ENCODE measurements at regions not wholly inside any gene's neighbourhood (a gene's known extent, or its start where the extent isn't known, plus 50 kb on each side); places are given as distances from the start of the nearest gene placed in this dataset.

DNA sequence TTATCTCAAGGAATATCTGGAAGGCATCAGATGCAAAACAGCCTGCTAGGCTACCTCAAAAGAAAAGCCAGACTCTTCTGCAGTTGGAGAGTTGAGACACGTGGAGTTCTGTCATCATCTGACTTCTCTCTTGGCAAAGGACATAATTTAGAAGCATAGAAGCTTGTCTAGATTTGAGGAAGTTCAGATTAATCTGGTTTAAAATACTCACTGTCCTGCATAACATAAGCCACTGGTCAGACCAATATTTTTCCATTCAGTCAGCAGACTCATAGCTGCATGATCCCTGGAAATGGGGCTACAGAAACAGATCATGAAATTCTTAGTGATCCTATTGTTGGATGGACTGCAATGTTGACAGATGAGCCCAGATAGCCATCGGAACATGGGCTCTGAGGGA lies 349.0 kb downstream of the TXNL1 start (continued):
- TF ChIP-seq, protein P1, sequence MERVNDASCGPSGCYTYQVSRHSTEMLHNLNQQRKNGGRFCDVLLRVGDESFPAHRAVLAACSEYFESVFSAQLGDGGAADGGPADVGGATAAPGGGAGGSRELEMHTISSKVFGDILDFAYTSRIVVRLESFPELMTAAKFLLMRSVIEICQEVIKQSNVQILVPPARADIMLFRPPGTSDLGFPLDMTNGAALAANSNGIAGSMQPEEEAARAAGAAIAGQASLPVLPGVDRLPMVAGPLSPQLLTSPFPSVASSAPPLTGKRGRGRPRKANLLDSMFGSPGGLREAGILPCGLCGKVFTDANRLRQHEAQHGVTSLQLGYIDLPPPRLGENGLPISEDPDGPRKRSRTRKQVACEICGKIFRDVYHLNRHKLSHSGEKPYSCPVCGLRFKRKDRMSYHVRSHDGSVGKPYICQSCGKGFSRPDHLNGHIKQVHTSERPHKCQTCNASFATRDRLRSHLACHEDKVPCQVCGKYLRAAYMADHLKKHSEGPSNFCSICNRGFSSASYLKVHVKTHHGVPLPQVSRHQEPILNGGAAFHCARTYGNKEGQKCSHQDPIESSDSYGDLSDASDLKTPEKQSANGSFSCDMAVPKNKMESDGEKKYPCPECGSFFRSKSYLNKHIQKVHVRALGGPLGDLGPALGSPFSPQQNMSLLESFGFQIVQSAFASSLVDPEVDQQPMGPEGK (CRISPR knock-in tag; IDR thresholded peaks at IDR 0.05; ENCODE audit: borderline replicate concordance), result no peak
- TF ChIP-seq ZNF8 (CRISPR knock-in tag; IDR thresholded peaks at IDR 0.05) (no peak), ZNF565 (CRISPR knock-in tag; conservative IDR thresholded peaks at IDR 0.05; ENCODE audit: low read depth) (no peak)

DNA sequence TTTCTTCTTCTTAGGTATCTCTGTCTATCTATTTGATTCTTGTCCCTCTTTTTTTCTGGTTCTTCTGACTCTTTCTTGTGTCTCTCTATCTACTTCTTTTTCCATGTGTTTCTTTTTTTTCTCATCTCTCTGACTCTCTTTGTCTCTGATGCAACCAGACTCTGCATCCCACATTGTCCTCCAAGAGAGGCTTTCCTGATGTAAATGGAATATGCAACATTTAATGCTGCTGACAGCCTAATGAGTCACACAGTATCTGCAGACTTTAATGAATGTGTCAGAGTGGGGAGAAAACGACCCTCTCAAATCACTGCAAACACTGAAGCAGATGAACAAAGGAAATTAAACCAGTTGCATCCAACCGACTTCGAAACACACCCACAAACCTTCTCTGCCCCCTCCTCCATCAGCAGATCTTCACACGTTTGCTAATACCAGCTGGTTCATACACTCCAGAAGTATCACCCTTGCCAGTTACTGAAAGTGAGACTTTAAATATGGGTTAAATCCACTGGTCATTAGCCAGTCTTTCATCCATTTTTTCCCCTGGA lies 351.5 kb downstream of the TXNL1 start:
- no peak for TF ChIP-seq PPARA (CRISPR knock-in tag; IDR thresholded peaks at IDR 0.05; ENCODE audit: borderline replicate concordance)
- no peak for TF ChIP-seq ARNTL (CRISPR knock-in tag; IDR thresholded peaks at IDR 0.05; ENCODE audit: borderline replicate concordance, low read depth)
- TF ChIP-seq TCF4 (CRISPR knock-in tag; IDR thresholded peaks at IDR 0.05; ENCODE audit: borderline replicate concordance), result no peak
- TF ChIP-seq TOX (CRISPR knock-in tag; IDR thresholded peaks at IDR 0.05; ENCODE audit: borderline replicate concordance), result no peak
- TF ChIP-seq CSDC2 (CRISPR knock-in tag; IDR thresholded peaks at IDR 0.05), result no peak
- TF ChIP-seq, protein P2, sequence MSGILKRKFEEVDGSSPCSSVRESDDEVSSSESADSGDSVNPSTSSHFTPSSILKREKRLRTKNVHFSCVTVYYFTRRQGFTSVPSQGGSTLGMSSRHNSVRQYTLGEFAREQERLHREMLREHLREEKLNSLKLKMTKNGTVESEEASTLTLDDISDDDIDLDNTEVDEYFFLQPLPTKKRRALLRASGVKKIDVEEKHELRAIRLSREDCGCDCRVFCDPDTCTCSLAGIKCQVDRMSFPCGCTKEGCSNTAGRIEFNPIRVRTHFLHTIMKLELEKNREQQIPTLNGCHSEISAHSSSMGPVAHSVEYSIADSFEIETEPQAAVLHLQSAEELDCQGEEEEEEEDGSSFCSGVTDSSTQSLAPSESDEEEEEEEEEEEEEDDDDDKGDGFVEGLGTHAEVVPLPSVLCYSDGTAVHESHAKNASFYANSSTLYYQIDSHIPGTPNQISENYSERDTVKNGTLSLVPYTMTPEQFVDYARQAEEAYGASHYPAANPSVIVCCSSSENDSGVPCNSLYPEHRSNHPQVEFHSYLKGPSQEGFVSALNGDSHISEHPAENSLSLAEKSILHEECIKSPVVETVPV (CRISPR knock-in tag; IDR thresholded peaks at IDR 0.05), result no peak
- TF ChIP-seq OSR1 (CRISPR knock-in tag; IDR thresholded peaks at IDR 0.05), result no peak
- TF ChIP-seq ZNF70 (CRISPR knock-in tag; IDR thresholded peaks at IDR 0.05), result no peak
- TF ChIP-seq, protein P3, sequence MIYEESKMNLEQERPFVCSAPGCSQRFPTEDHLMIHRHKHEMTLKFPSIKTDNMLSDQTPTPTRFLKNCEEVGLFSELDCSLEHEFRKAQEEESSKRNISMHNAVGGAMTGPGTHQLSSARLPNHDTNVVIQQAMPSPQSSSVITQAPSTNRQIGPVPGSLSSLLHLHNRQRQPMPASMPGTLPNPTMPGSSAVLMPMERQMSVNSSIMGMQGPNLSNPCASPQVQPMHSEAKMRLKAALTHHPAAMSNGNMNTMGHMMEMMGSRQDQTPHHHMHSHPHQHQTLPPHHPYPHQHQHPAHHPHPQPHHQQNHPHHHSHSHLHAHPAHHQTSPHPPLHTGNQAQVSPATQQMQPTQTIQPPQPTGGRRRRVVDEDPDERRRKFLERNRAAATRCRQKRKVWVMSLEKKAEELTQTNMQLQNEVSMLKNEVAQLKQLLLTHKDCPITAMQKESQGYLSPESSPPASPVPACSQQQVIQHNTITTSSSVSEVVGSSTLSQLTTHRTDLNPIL (CRISPR knock-in tag; IDR thresholded peaks at IDR 0.05; ENCODE audit: low read depth), result no peak
- no peak for TF ChIP-seq GLIS3 (CRISPR knock-in tag; IDR thresholded peaks at IDR 0.05)
- TF ChIP-seq ZFP30 (CRISPR knock-in tag; IDR thresholded peaks at IDR 0.05), result no peak
- TF ChIP-seq, protein P4, sequence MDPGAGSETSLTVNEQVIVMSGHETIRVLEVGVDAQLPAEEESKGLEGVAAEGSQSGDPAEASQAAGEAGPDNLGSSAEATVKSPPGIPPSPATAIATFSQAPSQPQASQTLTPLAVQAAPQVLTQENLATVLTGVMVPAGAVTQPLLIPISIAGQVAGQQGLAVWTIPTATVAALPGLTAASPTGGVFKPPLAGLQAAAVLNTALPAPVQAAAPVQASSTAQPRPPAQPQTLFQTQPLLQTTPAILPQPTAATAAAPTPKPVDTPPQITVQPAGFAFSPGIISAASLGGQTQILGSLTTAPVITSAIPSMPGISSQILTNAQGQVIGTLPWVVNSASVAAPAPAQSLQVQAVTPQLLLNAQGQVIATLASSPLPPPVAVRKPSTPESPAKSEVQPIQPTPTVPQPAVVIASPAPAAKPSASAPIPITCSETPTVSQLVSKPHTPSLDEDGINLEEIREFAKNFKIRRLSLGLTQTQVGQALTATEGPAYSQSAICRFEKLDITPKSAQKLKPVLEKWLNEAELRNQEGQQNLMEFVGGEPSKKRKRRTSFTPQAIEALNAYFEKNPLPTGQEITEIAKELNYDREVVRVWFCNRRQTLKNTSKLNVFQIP (CRISPR knock-in tag; IDR thresholded peaks at IDR 0.05; ENCODE audit: borderline replicate concordance, low read depth), result no peak
- TF ChIP-seq, protein P5, sequence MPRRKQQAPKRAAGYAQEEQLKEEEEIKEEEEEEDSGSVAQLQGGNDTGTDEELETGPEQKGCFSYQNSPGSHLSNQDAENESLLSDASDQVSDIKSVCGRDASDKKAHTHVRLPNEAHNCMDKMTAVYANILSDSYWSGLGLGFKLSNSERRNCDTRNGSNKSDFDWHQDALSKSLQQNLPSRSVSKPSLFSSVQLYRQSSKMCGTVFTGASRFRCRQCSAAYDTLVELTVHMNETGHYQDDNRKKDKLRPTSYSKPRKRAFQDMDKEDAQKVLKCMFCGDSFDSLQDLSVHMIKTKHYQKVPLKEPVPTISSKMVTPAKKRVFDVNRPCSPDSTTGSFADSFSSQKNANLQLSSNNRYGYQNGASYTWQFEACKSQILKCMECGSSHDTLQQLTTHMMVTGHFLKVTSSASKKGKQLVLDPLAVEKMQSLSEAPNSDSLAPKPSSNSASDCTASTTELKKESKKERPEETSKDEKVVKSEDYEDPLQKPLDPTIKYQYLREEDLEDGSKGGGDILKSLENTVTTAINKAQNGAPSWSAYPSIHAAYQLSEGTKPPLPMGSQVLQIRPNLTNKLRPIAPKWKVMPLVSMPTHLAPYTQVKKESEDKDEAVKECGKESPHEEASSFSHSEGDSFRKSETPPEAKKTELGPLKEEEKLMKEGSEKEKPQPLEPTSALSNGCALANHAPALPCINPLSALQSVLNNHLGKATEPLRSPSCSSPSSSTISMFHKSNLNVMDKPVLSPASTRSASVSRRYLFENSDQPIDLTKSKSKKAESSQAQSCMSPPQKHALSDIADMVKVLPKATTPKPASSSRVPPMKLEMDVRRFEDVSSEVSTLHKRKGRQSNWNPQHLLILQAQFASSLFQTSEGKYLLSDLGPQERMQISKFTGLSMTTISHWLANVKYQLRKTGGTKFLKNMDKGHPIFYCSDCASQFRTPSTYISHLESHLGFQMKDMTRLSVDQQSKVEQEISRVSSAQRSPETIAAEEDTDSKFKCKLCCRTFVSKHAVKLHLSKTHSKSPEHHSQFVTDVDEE (CRISPR knock-in tag; IDR thresholded peaks at IDR 0.05), result no peak
- no peak for TF ChIP-seq ESRRG (CRISPR knock-in tag; IDR thresholded peaks at IDR 0.05)
- TF ChIP-seq RARB (CRISPR knock-in tag; IDR thresholded peaks at IDR 0.05), result no peak
- no peak for TF ChIP-seq ZFP3 (CRISPR knock-in tag; IDR thresholded peaks at IDR 0.05)
- TF ChIP-seq BACH2 (CRISPR knock-in tag; IDR thresholded peaks at IDR 0.05; ENCODE audit: borderline replicate concordance), result no peak
- no peak for TF ChIP-seq ISL1 (CRISPR knock-in tag; IDR thresholded peaks at IDR 0.05)
- no peak for TF ChIP-seq ZNF8 (CRISPR knock-in tag; IDR thresholded peaks at IDR 0.05)
- TF ChIP-seq ZNF565 (CRISPR knock-in tag; conservative IDR thresholded peaks at IDR 0.05; ENCODE audit: low read depth), result no peak
- ATAC-seq, result peak; percentile 72

DNA sequence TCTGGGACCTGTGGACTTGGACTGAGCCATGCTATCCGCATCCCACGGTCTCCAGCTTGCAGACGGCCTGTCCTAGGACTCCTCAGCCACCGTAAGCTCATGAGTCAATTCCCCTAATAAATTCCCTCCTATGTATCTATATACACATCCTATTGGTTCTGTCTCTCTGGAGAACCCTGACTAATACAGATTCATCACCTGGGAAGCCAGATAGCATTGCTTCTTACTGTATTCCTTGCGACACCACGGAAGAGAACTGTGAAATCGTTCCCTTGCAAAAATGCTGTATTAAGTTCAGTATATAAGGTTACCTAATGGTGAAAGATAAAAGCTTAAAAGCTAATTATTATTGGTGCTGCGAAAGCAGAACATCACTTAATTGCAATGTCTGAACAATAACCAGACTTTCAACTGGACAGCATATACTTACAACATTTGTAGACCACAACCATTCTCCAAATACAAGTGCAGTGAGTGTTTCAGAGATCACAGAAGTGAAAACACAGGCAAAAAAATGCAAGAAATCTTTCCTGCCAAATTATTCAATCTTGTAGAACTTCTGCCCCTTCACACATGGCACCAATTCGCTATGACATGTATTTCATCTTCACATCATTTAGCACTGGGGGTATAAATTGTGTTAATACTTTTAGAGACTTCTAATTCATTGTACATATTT lies 352.9 kb downstream of the TXNL1 start:
- no peak for ATAC-seq
- no peak for TF ChIP-seq OSR1 (CRISPR knock-in tag; IDR thresholded peaks at IDR 0.05)
- no peak for TF ChIP-seq TCF4 (CRISPR knock-in tag; IDR thresholded peaks at IDR 0.05; ENCODE audit: borderline replicate concordance)
- no peak for TF ChIP-seq CSDC2 (CRISPR knock-in tag; IDR thresholded peaks at IDR 0.05)

Data from SK-N-SH treated with all-trans-retinoic acid at 6 μM for 48 hours (cell line).